ENCODE measurements at regions not wholly inside any gene's neighbourhood (a gene's known extent, or its start where the extent isn't known, plus 50 kb on each side); places are given as distances from the start of the nearest gene placed in this dataset.
A peak's percentile ranks its signal among the peaks of the same experiment; 100 is the strongest.

DNA sequence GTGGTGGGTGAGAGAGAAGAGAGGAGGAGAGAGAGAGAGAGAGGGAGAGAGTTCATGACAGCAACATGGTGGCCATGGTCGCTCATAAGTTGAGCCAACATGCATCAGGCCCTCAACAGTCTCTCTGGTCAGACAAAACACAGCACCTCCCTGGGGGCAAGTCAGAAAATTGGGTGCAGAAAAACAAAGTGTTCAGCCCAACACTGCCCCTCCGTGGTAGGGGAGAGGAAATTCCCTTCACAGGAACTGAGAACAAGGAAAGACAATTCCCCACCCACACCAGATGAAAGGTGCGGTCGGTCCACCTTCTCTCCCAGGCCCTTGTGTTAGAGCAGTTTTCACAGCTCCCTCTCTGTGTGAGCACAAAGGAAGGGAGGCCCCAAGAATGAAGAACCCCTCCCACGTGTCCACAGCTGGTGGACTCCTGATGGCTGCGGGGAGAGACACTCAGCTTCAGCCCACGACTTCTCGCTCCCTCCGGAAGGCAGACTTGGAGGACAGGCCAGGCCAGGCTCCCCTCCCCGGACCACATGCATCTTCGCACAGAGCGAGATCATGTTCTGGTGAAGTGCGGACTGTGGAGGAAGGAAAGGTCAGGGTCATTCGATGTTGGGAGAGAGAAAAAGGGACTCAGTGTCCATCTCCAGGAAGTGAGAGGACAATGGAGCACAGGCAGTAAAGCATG lies 181.7 kb downstream of the ANAPC1 start:
- TF ChIP-seq, protein P1, sequence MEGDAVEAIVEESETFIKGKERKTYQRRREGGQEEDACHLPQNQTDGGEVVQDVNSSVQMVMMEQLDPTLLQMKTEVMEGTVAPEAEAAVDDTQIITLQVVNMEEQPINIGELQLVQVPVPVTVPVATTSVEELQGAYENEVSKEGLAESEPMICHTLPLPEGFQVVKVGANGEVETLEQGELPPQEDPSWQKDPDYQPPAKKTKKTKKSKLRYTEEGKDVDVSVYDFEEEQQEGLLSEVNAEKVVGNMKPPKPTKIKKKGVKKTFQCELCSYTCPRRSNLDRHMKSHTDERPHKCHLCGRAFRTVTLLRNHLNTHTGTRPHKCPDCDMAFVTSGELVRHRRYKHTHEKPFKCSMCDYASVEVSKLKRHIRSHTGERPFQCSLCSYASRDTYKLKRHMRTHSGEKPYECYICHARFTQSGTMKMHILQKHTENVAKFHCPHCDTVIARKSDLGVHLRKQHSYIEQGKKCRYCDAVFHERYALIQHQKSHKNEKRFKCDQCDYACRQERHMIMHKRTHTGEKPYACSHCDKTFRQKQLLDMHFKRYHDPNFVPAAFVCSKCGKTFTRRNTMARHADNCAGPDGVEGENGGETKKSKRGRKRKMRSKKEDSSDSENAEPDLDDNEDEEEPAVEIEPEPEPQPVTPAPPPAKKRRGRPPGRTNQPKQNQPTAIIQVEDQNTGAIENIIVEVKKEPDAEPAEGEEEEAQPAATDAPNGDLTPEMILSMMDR (IDR thresholded peaks at IDR 0.05; ENCODE audit: borderline replicate concordance, extremely low read depth, low read length, poor library complexity, severe bottlenecking), result peak; percentile 86
- no peak for TF ChIP-seq EZH2 (IDR thresholded peaks at IDR 0.05; ENCODE audit: borderline replicate concordance, low read depth, low read length, severe bottlenecking)
